HAP-1 (cell line): ENCODE measurements at regions not wholly inside any gene's neighbourhood (a gene's known extent, or its start where the extent isn't known, plus 50 kb on each side); places are given as distances from the start of the nearest gene placed in this dataset.
"Not testable (repeated sequence)": the region's sequence is repeated elsewhere in the genome, so short reads cannot be mapped to it uniquely, and the experiment has no call there.

ENCODE experiments used
- DNase-seq, 2 experiments: peaks; one replicate each; pipeline ENCODE4 v3.0.0-alpha.2; 2016 to 2020; ENCODE audit warnings: low spot score in 2 of 2
- H3K27me3 ChIP-seq: fragments of 250-450 bp; sonication (Bioruptor Pico); 2 replicates; pipeline ENCODE4 v1.5.1; 2020; ENCODE audit warnings: low read depth, mild to moderate bottlenecking, moderate library complexity
- H3K36me3 ChIP-seq: fragments of 250-450 bp; sonication (Bioruptor Pico); replicated peaks from 2 replicates; pipeline ENCODE4 v1.5.1; 2020; ENCODE audit warnings: mild to moderate bottlenecking
- H3K4me1 ChIP-seq: fragments of 250-450 bp; sonication (Bioruptor Pico); 2 replicates; pipeline ENCODE4 v1.5.1; 2020; ENCODE audit warnings: mild to moderate bottlenecking
- H3K4me3 ChIP-seq: fragments of 250-450 bp; sonication (Bioruptor Pico); 2 replicates; pipeline ENCODE4 v1.5.1; 2020; ENCODE audit warnings: mild to moderate bottlenecking, moderate library complexity
- H3K9me3 ChIP-seq: fragments of 250-450 bp; sonication (Bioruptor Pico); 2 replicates; pipeline ENCODE4 v1.5.1; 2020; ENCODE audit warnings: mild to moderate bottlenecking, moderate library complexity
- in situ Hi-C: fragments of 300-500 bp; cut with MboI; formaldehyde crosslinking; loops from 3 replicates; pipeline ENCODE4 v1.14.3; 2020; ENCODE audit warnings: low sequenced_read_pairs, inconsistent platforms, mixed read lengths

DNA sequence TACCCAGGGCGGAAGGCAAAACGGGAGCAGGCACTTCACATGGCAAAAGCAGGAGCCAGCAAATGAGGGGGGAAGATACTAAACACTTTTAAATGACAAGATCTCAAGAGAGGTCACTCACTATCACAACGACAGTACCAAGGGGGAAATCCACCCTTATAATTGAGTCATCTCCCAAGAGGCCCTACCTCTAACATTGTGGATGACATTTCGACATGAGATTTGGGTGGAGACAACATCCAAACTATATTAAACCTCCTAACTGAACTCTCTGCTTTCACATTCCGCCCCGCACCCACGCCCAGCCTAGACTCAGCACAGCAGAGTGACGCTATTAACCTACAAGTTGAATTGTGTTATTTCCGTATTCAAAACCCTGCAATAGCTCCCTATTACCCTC, 76.7 kb upstream of the SCAF11 start:
- no peaks in the 10 kb centered on the region for H3K9me3 ChIP-seq
- in situ Hi-C loops, result no loop called here
- H3K4me1 ChIP-seq, result no peaks in the 10 kb centered on the region
- no peaks in the 10 kb centered on the region for H3K36me3 ChIP-seq
- peaks cover 9% of the 10 kb centered on the region; the same call in 1 of the 2 replicates for H3K27me3 ChIP-seq
- DNase-seq, result no peak
- no peak overlapping the region for H3K4me3 ChIP-seq

DNA sequence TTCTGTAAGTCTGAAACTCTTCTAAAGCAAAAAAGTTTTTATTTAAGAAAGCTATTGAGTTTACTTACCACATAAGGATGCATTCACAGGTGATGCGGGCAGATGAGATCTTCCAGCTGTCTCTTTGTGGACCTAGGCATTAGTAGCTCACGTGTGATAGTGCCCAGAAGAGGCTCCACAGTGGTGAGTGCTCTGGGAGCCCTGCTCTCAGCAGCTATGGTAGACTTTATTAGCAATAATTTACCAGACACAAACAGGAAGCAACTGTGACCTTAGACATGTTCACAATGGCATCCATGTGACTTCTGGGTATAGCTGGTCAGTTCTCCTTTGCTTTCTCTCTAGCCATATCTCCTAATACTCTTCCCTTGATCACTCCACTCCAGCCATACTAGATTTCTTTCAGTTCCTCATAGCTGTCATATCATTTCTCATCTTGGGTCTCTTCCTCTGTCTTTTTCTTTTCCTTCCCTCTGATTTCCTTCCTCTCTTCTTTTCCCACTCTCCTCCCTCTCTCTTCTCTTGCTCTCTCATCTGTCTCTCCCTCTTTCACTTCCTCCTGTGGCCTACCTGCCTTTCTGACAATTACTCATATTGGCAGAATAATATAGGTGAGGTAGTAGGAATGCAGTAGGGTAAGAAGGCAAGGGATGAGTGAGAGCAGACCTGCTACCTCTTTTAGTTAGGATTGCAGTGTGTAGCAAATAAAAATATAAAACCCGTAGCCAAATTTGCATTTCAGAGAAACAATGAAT, 75.2 kb upstream of the SCAF11 start:
- Histone ChIP-seq H3K4me1 (no peaks in the 10 kb centered on the region), H3K4me3 (no peak overlapping the region), H3K36me3 (no peaks in the 10 kb centered on the region), H3K27me3 (peaks cover 9% of the 10 kb centered on the region; the same call in 1 of the 2 replicates), H3K9me3 (no peaks in the 10 kb centered on the region)
- DNase-seq, result no peak
- in situ Hi-C loops, result no loop called here

DNA sequence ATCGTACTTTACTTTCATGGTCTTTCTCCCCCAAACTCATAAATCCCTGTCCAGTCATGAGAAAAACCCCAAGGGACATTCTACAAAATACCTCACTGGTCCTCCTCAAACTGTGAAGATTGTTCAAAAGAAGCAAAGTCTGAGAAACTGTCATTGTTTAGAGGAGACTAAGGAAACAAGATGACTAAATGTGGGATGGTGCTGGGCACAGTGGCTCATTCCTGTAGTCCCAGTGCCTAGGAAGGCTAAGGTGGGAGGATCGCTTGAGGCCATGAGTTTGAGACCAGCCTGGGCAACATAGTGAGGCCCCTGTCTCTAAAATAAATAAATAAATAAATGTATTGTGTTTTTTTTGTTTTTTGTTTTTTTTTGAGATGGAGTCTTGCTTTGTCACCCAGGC, 74.2 kb upstream of the SCAF11 start:
- no peaks in the 10 kb centered on the region for H3K36me3 ChIP-seq
- in situ Hi-C loops, result no loop called here
- DNase-seq, result no peak

DNA sequence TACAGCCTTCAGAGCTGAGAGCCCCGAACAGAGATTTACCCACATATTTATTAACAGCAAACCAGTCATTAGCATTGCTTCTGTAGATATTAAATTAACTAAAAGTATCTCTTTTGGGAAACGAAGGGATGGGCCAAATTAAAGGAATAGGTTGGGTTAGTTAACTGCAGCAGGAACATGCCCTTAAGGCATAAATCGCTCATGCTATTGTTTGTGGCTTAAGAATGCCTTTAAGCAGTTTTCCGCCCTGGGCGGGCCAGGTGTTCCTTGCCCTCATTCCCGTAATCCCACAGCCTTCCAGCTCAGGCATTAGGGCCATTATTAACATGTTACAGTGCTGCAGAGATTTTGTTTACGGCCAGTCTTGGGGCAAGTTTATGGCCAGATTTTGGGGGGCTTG, 68.3 kb upstream of the SCAF11 start:
- H3K4me3 ChIP-seq, H3K9me3 ChIP-seq, DNase-seq, H3K36me3 ChIP-seq, H3K27me3 ChIP-seq, H3K4me1 ChIP-seq, in situ Hi-C loops: not testable (repeated sequence)

More for the DNA sequence above, 74.2 kb upstream of the SCAF11 start:
- no peaks in the 10 kb centered on the region for H3K4me1 ChIP-seq
- no peak overlapping the region for H3K4me3 ChIP-seq
- no peaks in the 10 kb centered on the region for H3K9me3 ChIP-seq
- H3K27me3 ChIP-seq, result peaks cover 9% of the 10 kb centered on the region; the same call in 1 of the 2 replicates

DNA sequence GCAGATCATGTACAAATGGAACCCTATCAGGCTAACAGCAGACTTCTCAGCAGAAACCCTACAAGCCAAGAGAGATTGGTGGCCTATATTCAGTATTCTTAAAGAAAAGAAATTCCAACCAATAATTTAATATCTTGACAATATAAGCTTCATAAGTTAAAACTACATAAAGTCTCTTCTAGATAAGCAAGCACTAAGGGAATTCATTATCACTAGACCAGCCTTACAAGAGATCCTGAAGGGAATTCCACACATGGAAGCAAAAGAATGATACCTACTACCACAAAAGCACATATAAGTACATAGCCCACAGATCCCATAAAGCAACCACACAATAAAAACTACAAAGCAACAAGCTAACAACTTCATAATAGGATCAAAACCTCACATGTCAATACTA, 60.4 kb upstream of the SCAF11 start:
- no peak for DNase-seq
- H3K4me3 ChIP-seq, result no peak overlapping the region
- H3K4me1 ChIP-seq, result no peaks in the 10 kb centered on the region
- no peaks in the 10 kb centered on the region for H3K27me3 ChIP-seq
- H3K9me3 ChIP-seq, result no peaks in the 10 kb centered on the region; the same call in 1 of the 2 replicates
- in situ Hi-C loops, result no loop called here
- H3K36me3 ChIP-seq, result no peaks in the 10 kb centered on the region

DNA sequence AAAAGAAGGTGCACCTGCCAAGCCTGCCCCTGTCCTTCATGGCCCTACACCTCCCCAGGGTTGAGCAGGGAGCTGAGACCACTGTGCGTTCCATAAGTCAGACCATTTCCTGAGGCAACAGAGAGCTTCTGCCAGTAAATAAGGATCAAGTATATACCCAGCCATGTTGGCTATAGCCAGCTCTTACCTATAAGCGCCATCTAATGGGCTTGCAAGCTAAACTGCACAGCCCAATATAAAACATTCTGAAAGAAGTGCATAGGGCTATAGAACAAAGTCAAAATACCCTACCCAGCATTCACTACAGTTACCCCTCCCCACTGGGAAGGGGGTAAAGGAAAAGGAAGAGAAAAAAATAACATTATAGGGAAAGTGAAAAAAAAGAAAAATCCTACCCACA, 59.3 kb upstream of the SCAF11 start:
- Histone ChIP-seq H3K4me3 (no peak overlapping the region), H3K4me1 (no peaks in the 10 kb centered on the region), H3K9me3 (no peaks in the 10 kb centered on the region; the same call in 1 of the 2 replicates), H3K36me3 (no peaks in the 10 kb centered on the region), H3K27me3 (no peaks in the 10 kb centered on the region)
- in situ Hi-C loops, result no loop called here
- no peak for DNase-seq

DNA sequence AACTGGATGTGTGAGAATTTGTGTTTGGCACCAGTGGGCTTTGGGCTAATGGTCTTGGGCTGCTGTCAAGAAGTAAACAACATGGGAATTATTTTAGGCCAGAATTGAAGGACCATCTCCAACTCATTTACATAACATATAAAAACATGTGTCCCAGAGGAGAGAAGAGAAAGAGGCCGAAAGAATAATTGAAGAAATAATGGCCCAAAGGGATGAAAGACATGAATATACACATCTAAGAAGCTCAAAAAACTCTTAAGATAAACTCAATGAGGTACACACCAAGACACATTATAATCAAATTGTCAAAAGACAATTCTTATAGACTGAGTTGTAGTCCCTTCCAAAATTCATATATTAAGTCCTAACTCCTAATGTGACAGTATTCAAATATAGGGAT, 56.1 kb upstream of the SCAF11 start:
- no peak for DNase-seq
- H3K27me3 ChIP-seq, result no peaks in the 10 kb centered on the region
- no peaks in the 10 kb centered on the region for H3K36me3 ChIP-seq
- no peaks in the 10 kb centered on the region; the same call in 1 of the 2 replicates for H3K9me3 ChIP-seq
- no peaks in the 10 kb centered on the region for H3K4me1 ChIP-seq
- H3K4me3 ChIP-seq, result no peak overlapping the region
- in situ Hi-C loops, result no loop called here

DNA sequence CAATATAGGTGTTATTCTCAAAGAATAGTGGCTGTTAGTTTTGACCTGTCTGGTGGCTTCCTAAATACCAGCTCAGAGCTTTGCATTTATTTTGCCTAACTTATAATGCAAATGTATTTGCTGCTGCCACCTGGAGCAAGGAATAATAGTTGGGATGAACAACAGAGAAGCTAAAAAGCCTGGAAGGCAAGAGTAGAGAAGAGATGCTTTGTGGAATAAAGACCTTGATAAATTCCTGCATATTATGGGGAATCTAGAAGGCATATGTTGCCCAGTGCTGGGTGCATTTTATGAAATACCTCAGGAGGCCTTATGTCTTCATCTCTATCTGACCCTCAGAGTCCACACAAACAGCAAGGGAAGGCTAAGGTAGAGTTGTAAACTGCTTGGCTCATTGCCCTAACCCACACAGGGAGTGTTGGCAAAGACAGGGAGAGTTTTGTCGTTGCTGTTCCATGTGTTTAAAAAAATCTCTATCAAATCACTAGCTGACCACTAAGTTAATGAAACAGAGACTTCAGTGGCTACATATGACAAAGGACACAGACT, 53.7 kb upstream of the SCAF11 start:
- Histone ChIP-seq H3K27me3 (no peaks in the 10 kb centered on the region), H3K4me1 (no peaks in the 10 kb centered on the region), H3K9me3 (no peaks in the 10 kb centered on the region; the same call in 1 of the 2 replicates), H3K4me3 (no peak overlapping the region), H3K36me3 (no peaks in the 10 kb centered on the region)
- peak in 1 of 2 experiments; percentile 3 for DNase-seq
- in situ Hi-C loops, result no loop called here
